GM20000 (cell line): ENCODE measurements at regions not wholly inside any gene's neighbourhood (a gene's known extent, or its start where the extent isn't known, plus 50 kb on each side); places are given as distances from the start of the nearest gene placed in this dataset.

Experiments used
- DNase-seq: peaks from one replicate; pipeline ENCODE4 v3.0.0; 2012; ENCODE audit warnings: low spot score
- CTCF ChIP-seq: IDR thresholded peaks from 2 replicates; pipeline ENCODE4 v1.5.1; 2012; ENCODE audit warnings: mild to moderate bottlenecking, control low read depth; ENCODE audit errors: extremely low read depth, missing control alignments

- no peak for TF ChIP-seq CTCF
- no peak for DNase-seq
Measured at GRCh38 chr6:53446151-53446550, 97.4 kb upstream of the ELOVL5 start.

DNA sequence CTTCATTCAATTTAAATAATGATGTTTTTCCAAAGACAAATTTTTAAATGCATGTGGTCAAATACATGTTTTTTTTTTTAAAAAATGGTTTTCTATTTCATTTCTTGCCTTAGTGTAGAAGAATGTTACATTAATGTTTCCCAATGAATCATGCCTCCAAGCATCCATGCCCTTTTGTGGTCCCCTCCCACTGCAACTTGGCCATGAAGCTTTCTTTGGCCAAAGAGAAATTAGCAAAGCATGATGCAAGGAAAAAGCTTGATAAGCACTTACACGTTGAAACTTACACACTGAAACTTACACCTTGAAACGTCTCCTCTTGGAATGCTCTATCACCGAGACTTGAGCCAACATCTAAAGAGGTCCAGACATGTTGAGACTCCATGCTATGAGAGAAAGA lies 93.0 kb upstream of the ELOVL5 start:
- DNase-seq, result no peak
- no peak for TF ChIP-seq CTCF

DNA sequence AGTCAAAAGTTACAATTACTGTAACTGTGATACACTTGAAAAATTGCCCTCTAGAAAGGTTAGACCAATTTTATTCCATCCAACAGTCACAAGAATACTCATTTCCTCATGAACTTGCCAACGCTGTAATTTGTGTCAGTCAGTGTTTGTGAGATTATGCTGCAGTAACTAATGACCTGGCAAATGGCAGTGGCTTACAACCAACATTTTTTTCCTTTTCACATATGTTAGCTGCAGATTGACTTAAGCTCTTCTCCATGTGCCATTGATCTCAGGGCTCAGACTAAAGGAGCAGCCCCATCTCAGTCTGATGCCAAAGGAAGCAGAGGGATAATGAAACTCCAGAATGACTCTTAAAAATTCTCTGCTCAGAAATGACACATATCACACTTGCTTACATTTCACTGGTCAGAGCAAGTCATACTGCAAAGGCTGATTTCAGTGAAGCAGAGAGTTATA lies 92.3 kb upstream of the ELOVL5 start:
- TF ChIP-seq CTCF, result no peak
- DNase-seq, result no peak

DNA sequence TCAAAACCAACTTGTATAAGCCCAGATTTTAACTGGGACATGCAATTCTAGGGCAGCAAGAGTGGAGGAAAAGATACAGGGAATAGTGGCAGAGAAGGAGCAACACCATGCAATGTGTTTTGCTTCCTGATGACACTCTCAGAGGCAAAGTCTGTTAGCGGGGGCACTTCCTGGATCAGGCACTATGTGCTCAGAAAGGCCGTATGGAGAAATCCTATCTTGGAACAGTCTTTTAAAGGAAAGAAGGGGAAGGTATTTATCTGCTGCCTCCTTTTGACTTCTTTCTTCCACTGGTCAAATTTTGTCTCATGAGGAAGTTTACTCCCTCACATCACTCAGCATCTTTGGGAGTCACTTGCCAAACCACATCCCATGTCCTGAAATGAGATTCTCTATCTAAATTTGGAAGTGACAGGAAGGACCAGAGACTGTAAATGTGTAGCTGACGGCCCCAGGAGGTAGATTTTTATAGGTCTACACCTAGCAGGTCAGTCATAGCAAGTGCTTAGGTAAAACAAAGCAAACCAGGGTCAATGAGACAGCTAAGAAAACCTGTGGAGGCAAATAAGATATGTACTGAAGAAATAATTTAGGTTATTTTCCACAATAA lies 91.7 kb upstream of the ELOVL5 start:
- no peak for DNase-seq
- no peak for TF ChIP-seq CTCF

DNA sequence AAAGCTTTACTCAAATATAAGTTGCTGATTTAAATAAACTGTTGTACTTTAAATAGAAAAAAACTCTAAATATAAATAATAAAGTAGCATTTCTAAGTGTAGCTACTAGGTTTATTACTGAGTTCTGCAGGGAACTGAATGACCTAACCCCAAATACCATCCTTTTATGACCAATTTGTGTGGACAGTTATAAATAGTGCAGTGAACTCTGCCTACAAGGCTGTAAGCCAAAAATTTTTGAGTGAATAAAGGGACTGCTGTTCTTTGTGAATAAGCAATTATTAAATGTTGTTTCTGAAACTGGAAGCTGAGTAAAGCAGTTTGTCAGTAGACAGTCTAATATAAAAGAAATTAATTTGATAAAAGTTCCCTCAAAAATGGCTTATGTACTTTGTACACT lies 90.8 kb upstream of the ELOVL5 start:
- DNase-seq, result no peak
- no peak for TF ChIP-seq CTCF

DNA sequence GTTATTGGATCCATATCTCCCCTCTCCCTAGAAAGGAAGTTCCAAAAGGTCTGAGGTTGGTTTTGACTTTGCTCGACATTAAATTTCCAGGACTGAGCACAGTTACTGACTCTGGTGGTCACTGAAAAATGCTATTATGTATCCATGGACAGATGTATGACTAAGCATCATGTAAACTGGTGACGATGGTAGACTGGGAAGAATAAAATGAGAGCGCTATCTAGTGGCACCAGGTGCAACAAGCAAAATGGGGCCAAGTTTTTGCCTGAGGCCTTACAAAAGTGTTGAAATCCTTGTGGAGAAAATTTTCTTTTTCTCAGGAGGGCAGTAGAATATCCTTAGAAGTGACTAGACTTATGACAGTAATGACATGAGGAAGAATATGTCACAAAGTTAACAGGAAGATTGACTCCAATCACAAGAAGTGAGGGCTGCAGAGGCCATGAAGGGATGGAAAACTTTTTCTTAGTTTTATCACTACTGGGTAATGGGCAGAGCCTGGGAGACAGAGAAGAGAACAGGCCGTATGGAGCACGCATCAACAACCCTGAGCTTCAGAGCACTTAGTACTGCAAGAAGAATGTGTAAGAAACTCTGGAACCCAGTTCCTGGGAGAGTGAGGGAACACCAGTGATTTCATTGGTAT lies 88.9 kb upstream of the ELOVL5 start:
- TF ChIP-seq CTCF, result peak; percentile 70
- DNase-seq, result peak; percentile 22

GRCh38 chr6:53436526-53437303 lies 88.0 kb upstream of the ELOVL5 start:
- TF ChIP-seq CTCF, result no peak

More at GRCh38 chr6:53436526-53437303, 88.0 kb upstream of the ELOVL5 start:
- no peak for DNase-seq
